Heart left ventricle (tissue), 16 donors: ENCODE measurements at regions not wholly inside any gene's neighbourhood (a gene's known extent, or its start where the extent isn't known, plus 50 kb on each side); places are given as distances from the start of the nearest gene placed in this dataset.

ENCODE experiments used
- ATAC-seq, 4 donors: fragments of 200-7000 bp; cut with Tn5 transposase; one replicate each; pipeline ENCODE4 v1.9.1; 2020 to 2022; ENCODE audit warnings: moderate library complexity in 4 of 4, mild to moderate bottlenecking in 3 of 4, moderate number of reproducible peaks in 1 of 4
- DNase-seq, 5 donors: peaks; one replicate each; pipeline ENCODE4 v3.0.0-alpha.2; 2020
- H3K27ac ChIP-seq, 12 donors: fragments of 200-600 bp; sonication (generic) in 4 of 12; one replicate each; pipeline versions ENCODE4 v1.5.0 to v1.8.0; 2016 to 2022; ENCODE audit warnings: mild to moderate bottlenecking in 2 of 12
- H3K27me3 ChIP-seq, 9 donors: fragments of 200-600 bp; sonication (generic) in 2 of 9; one replicate each; pipeline versions ENCODE4 v1.5.1 to v1.8.0; 2016 to 2022; ENCODE audit warnings: mild to moderate bottlenecking in 3 of 9
- H3K36me3 ChIP-seq, 9 donors: fragments of 200-600 bp; sonication (generic) in 2 of 9; one replicate each; pipeline versions ENCODE4 v1.5.0 to v1.8.0; 2018 to 2022; ENCODE audit warnings: mild to moderate bottlenecking in 2 of 9
- H3K4me1 ChIP-seq, 12 donors: fragments of 200-600 bp; sonication (generic) in 4 of 12; one replicate each; pipeline versions ENCODE4 v1.5.0 to v1.8.0; 2016 to 2022; ENCODE audit warnings: mild to moderate bottlenecking in 3 of 12
- H3K4me3 ChIP-seq, 12 donors: fragments of 200-600 bp; sonication (generic) in 4 of 12; one replicate each; pipeline versions ENCODE4 v1.5.0 to v1.8.0; 2017 to 2022; ENCODE audit warnings: mild to moderate bottlenecking in 9 of 12, moderate library complexity in 4 of 12
- H3K9me3 ChIP-seq, 12 donors: fragments of 200-600 bp; sonication (generic) in 4 of 12; one replicate each; pipeline versions ENCODE4 v1.5.0 to v1.8.0; 2016 to 2022; ENCODE audit warnings: mild to moderate bottlenecking in 1 of 12
- POLR2A ChIP-seq, 2 donors: fragments of 450-650 bp; IDR thresholded peaks; one replicate each; pipeline ENCODE4 v1.6.1; 2017; ENCODE audit warnings: antibody characterized with exemption in 2 of 2, mild to moderate bottlenecking in 2 of 2, moderate library complexity in 2 of 2
- WGBS, 4 donors: extraction: QIAGEN DNeasy Blood & Tissue Kit in 2 of 4; methylation state at CpG; one replicate each; pipeline versions ENCODE4 v1.1.5 to v1.1.7; 2013 to 2018; 5-methylcytosine and 5-hydroxymethylcytosine counted together
- intact Hi-C, 10 donors: fragments of 100-400 bp; cut with DNase I; formaldehyde crosslinking; loops; one replicate each; pipeline versions ENCODE4 v1.11.1 to v1.14.2; 2022
- TF ChIP-seq, protein P1 (sequence below), 12 donors: fragments of 200-600 bp; sonication (generic) in 4 of 12; IDR thresholded peaks; one replicate each; pipeline versions ENCODE4 v1.5.0 to v1.8.0; 2018 to 2022; ENCODE audit warnings: antibody characterized with exemption in 12 of 12, mild to moderate bottlenecking in 5 of 12
- donor health status: ischemic (EF 13 %, LVEDD 7.1; RV severe dilation, severe dysfunction).
- donor health status: healthy with polysubstance abuse.
- donor health status: DM: no; HTN: yes; CAD: no.
- donor health status: DM: no; HTN: no; CAD: no.
- donor health status: ischemic (EF 25% LVEDD 6.9; RV normal size, moderate dysfunction).
- donor health status: ischemic (EF 25% LVEDD 5.7; RV mildly dilated, moderate dysfunction).
- donor health status: healthy.
- donor health status: DM: yes; HTN: yes; CAD: no.
- donor health status: ischemic (EF 35%, LVEDD 5.7; RV mildly dilated, moderate dysfunction).
- donor health status: nonischemic (EF 11% LVEDD 7.7; RV severe dilation, severe dysfunction).
- donor health status: DM: yes; HTN: yes; CAD: no.
- donor health status: PGD.
- donor health status: ischemic (EF 29% LVEDD 5.4; RV normal size, mild dysfunction).
- donor health status: nonischemic (EF 23%, LVEDD 6.1; RV moderate dilation, normal function).

DNA sequence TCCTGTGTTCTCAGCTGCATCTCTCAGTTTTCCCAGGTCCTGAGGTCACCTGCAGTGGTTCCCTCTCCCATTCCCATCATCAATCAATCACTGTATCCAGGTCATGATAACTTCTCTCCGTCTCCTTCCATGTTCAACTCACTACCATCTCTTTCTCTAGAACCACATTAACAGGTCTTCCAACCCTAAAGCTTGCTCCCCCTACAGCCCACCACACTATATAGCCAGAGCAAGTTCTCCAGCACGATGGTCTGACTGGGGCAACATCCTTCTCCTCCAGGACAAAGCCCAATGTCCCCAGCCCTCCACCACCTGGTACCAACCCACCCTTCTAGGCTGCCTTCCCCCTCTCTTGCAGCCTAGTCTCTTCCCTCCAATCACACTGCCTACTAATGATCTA, 241.6 kb downstream of the CDK5RAP2 start:
- DNase-seq (no peak), ATAC-seq (no peak)
- no peak for TF ChIP-seq POLR2A (IDR thresholded peaks at IDR 0.05)
- TF ChIP-seq, protein P1, sequence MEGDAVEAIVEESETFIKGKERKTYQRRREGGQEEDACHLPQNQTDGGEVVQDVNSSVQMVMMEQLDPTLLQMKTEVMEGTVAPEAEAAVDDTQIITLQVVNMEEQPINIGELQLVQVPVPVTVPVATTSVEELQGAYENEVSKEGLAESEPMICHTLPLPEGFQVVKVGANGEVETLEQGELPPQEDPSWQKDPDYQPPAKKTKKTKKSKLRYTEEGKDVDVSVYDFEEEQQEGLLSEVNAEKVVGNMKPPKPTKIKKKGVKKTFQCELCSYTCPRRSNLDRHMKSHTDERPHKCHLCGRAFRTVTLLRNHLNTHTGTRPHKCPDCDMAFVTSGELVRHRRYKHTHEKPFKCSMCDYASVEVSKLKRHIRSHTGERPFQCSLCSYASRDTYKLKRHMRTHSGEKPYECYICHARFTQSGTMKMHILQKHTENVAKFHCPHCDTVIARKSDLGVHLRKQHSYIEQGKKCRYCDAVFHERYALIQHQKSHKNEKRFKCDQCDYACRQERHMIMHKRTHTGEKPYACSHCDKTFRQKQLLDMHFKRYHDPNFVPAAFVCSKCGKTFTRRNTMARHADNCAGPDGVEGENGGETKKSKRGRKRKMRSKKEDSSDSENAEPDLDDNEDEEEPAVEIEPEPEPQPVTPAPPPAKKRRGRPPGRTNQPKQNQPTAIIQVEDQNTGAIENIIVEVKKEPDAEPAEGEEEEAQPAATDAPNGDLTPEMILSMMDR (IDR thresholded peaks at IDR 0.05): no peak
- 64 to 74% (median 70%) methylated on average over 2 of the region's 2 CpGs for WGBS, 4 donors
- H3K27me3 ChIP-seq: no peaks in the 10 kb centered on the region
- no peaks in the 10 kb centered on the region for H3K36me3 ChIP-seq
- no peaks in the 10 kb centered on the region for H3K9me3 ChIP-seq
- intact Hi-C loops: no loop called here
- H3K4me3 ChIP-seq: no peak overlapping the region
- no peaks in the 10 kb centered on the region for H3K4me1 ChIP-seq
- H3K27ac ChIP-seq: no peak overlapping the region

DNA sequence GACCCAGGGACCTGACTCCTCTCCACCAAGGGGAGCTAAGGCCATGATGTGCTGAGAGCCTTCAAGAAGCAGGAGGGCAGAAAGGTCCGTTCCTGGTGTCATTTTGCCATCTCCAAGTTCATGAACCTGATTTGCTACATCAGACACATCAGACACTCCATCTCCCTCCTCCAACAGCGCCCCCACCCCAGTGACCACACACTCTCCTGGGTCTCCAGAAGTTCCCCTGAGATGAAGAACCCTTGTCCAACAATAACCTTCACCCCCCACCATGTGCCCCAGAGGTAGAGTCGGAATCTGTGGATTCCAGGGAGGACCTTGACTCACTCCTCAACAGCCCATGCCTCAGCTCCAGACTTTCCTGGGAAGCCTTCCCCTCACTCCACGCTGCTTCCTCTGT, 242.8 kb downstream of the CDK5RAP2 start:
- TF ChIP-seq, protein P1 (IDR thresholded peaks at IDR 0.05): no peak
- no peak for TF ChIP-seq POLR2A (IDR thresholded peaks at IDR 0.05)
- WGBS, 4 donors: 73 to 85% (median 77%) methylated on average over 4 of the region's 4 CpGs
- Histone ChIP-seq H3K4me1 (no peaks in the 10 kb centered on the region), H3K27me3 (no peaks in the 10 kb centered on the region), H3K9me3 (no peaks in the 10 kb centered on the region), H3K27ac (no peak overlapping the region), H3K4me3 (no peak overlapping the region), H3K36me3 (no peaks in the 10 kb centered on the region)
- ATAC-seq (no peak), DNase-seq (no peak)
- intact Hi-C loops: no loop called here

DNA sequence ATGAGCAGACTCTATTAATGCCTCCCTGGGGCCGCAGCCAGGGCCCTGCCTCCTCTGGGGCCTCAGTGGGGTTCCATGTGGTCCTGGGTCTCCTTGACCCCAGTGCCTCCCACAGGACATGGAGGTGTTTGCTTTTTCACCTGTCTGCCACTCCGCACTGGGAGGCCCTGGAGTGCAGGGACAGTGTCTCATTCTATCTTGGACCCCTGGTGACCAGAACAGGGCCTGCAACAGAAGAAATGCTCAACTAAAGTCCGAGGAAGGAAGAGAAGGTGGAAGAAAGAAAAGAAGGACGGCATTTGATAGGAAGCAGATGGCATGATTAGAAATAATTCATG, 243.2 kb downstream of the CDK5RAP2 start:
- Histone ChIP-seq H3K27ac (no peak overlapping the region), H3K9me3 (no peaks in the 10 kb centered on the region), H3K4me3 (no peak overlapping the region), H3K4me1 (no peaks in the 10 kb centered on the region), H3K27me3 (no peaks in the 10 kb centered on the region), H3K36me3 (no peaks in the 10 kb centered on the region)
- no peak for ATAC-seq
- intact Hi-C loops: no loop called here
- WGBS, 4 donors: 83 to 90% (median 89%) methylated on average over 4 of the region's 4 CpGs
- no peak for DNase-seq
- TF ChIP-seq, protein P1 (IDR thresholded peaks at IDR 0.05): no peak
- TF ChIP-seq POLR2A (IDR thresholded peaks at IDR 0.05): no peak

DNA sequence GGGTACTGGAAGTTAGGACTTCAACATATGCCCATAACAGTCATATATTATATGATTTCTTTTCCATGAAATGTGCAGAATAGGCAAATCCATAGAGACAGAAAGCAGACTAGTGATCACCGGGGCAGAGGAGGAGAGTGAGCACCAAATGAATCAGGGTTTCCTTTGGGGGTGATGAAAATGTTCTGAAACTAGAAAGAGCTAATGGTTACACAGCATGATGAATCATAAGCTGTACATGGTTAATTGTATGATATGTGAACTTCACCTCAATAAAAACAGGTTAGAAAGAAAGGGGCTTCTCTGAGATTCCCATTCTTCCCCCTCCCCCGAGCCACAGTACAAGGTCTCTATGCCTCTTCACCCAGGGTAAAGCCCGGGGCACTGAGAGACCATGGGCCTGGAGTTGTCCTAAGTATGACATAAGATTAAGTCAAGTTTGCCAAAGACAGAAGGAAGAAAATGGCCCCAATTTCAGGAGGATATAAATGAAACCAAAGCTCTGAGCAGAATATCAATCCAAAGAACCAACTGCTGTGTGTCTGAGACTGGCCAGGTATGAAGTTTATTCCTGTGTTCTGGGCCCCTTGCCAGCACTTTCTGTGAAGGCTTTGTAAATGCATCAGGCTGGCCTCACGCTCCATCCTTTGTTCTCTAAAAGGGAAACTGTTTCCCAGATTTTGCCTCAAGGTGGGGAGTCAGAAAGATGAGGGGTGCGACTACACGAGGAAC, 243.8 kb downstream of the CDK5RAP2 start:
- Histone ChIP-seq H3K27me3 (no peaks in the 10 kb centered on the region), H3K4me3 (no peak overlapping the region), H3K36me3 (no peaks in the 10 kb centered on the region), H3K27ac (no peak overlapping the region), H3K9me3 (no peaks in the 10 kb centered on the region), H3K4me1 (no peaks in the 10 kb centered on the region)
- DNase-seq: no peak
- WGBS, 4 donors: 71 to 81% (median 79%) methylated on average over 6 of the region's 6 CpGs
- ATAC-seq: no peak
- intact Hi-C loops: no loop called here
- TF ChIP-seq, protein P1 (IDR thresholded peaks at IDR 0.05): no peak
- no peak for TF ChIP-seq POLR2A (IDR thresholded peaks at IDR 0.05)
